CD4-positive, alpha-beta T cell treated with Interleukin-2 at 100 ng/mL for 4 hours (primary cell): ENCODE measurements at regions not wholly inside any gene's neighbourhood (a gene's known extent, or its start where the extent isn't known, plus 50 kb on each side); places are given as distances from the start of the nearest gene placed in this dataset.

ENCODE experiments used
- DNase-seq: peaks from one replicate; pipeline ENCODE4 v3.0.0-alpha.2; 2020; ENCODE audit warnings: low spot score

DNA sequence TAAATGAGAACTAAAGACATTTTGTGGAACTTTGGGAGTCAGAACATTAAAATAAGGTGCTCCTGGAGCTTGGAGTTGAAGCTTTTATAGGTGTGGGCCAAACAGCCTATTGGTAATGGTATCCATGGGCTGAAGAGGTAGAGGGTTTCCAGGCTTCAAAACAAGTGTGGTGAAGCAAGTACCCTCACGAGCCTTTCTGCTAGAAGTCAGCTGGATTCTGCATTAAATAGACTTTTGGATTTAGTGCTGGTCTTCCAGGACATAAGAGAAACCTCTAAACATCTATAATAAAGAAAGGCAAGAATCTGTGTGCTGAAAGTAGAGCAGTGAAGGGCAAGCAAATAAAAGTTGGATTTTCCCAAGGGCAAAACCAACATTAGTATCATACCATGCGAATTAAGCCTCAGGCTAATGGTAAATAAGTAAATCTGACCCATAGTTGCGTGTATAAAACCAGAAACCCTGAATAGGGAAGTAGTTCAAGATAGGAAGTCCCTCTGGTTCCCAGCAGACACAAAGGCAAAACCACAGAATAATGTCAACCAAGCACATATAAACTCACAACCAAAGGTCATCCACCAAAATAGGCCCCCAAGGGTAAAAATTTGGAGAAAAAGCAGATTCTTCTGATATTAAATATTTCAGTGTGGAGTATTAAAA lies 306.3 kb downstream of the TLE4 start:
- DNase-seq: no peak

DNA sequence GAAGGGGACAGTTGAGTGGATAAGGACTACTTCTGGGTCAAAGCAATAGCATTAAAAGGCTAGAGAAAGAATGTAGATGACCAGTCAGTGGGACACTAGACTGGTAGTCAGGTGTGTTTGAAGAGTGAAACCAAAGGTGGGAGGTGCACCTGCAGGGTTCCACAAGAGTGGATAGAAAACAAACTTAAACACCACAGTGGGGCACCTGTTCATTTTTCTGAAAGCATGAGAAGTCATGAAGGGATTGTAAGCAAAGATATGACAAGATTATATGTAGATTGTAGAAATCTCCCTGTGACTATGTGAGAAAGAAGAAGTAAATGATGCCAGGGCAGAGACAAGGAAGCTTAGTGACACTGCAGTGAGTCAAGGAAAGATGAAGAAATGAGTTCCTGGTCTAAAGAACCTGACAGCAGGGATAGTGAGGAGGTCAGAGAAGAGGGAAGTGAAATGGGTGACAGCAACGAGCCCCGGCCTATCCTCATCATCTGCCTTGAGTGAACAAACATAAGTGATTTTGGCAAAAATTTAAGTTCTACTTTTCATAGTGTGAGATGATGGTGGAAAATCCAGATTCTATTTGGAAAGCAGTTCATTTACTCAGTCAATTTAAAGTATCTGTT lies 296.9 kb downstream of the TLE4 start:
- no peak for DNase-seq

DNA sequence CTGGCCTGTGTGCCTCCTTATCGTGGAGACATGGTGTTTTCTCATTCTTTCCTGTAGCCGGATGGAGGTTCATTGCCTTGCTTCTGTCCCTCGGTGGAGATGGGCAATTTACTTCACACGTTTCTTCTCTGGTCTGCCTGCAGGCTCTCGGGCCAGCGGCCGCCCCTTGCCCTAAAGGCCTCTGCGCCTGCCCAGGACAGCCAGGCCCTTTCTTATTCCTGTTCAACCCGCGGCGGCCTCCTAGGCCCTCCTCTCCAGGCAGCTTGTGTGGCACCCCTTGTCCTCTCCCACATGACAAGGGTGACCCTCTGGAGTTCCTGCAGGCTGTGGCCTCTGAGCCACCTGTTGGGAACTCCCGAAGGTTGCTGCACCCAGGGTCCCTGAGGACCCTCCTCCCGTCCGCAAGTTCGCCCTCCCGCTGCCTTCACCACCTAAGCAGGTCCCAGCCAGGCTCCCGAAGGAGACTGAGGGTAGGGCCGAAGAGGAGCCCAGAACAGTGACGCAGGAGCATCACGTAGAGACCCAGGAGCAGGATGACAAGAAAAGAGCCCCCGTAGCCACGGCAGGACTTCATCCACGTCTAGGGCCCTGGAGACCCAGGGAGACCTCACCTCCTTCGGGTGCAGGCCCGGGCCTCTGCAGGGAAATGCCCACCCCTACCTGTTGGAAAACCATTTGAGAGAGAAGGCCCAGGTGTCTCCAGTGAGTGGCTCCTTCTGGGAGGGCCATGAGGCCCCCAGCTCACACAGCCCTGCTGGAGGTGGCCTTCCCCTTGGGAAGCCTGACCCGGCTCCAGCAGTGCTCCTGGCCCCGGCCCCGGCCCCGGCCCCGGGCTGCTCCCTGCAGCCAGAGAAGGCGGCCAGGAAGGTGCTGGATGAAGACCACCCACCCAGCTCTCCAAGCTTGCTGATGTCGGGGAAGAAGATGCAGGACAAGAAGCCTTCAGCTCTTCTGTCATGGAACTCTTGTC lies 291.4 kb downstream of the TLE4 start:
- DNase-seq: no peak

DNA sequence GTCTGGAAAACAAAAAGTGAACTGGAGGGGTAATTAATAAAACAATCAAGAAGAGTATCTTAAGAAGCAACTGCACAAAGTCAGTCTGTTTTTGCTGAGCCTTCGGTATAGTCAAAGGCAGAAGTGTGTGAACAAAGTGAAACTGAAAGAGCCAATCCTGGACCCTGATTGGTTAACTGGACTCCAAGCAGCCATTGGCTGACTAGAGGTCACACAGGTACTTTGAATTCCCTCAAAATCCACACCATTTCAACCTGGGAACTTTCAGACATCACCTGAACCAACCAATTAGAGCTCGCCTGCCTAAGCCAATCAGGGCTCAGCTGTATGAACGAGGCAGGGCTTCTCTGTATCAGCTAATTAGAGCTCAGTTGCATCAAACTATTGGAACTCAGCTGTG lies 286.7 kb downstream of the TLE4 start:
- DNase-seq: peak; percentile 63

DNA sequence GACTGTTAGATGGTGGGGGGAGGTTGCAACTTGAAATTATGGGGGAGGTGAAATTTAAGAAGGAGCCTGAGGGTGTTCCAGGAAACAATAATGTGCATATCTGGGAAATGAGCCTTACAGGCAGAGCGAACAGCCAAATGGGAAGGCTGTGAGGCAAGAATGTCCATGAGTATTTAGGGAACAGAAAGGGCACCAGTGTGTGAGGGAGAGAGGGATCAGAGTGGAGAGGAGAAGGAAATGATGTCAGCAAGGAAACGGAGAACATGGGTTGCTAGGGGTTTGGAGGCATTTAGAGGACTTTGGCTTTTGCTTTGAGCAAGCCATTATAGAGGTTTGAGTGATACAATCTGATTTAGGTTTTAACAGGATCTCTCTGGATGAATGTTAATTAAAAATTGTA lies 285.4 kb downstream of the TLE4 start:
- no peak for DNase-seq

DNA sequence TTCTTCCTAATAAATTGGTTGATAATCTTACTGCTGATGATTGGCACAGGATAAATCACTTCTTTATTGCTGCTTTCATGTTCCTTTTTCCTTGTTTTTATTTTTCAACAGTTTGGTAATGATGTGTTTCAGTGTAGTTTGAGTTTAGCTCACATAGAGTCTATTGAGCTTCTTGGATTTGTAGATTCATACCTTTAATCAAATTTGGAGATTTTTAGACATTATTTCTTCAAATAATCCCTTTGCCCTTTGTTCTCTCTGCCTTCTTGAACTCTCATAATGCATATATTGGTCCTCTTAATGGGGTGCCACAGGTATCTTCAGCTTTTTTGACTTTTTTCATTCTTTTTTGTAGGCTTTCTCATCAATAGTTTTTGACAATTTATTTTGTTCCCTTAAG lies 275.3 kb downstream of the TLE4 start:
- no peak for DNase-seq

DNA sequence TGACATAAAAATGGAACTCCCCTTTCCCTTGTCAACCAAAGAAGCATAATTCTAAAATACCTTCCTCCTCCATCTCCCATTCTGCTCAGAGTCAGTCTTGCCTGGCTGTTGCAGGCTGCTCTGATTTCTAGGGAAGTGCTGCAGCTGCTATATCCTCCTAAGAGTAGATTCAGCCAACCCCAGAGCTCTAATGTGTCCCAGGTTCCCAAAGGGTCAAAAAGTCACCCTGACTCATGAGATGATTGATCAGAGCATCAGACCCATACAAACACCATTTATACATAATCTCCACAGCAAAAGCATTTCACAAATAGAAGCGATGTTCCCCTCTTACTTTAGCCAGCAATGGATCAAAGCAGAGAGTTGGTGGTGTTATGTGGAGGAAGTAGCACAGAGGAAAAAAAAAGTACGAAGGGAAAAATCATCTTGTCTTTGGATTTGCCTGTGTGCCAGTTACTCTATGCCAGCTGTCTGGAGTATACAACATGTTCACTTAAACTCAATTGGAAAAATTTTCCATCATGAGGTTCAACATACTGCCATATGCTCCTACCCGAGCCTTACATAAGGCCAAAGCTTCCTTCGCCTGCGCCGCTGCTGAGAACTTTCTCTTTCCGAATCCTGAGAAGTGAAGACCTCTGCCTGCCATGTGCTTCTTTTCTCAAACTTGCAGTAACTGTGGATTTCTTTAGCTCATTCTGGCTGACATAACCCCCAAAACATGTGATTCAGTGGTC lies 258.0 kb downstream of the TLE4 start:
- no peak for DNase-seq

DNA sequence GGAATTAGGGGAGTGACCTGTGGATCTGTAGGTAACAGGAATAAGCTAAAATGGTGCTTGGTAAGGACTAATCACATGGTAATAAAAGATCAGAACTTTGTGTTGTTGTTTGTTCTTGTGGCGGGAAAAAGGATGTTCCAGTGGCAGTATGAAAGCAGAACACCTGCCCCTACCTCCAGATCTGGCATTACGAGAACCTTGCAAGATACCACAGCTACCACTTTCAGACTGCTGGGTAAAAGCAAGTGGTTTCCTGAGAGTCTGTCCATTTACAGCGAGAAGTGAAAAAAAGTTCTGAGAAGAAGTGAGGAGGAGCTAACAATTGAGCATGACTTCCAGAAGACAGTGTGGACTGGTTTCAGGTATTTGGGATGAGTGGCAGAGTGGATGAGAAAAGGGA lies 252.5 kb downstream of the TLE4 start:
- no peak for DNase-seq

DNA sequence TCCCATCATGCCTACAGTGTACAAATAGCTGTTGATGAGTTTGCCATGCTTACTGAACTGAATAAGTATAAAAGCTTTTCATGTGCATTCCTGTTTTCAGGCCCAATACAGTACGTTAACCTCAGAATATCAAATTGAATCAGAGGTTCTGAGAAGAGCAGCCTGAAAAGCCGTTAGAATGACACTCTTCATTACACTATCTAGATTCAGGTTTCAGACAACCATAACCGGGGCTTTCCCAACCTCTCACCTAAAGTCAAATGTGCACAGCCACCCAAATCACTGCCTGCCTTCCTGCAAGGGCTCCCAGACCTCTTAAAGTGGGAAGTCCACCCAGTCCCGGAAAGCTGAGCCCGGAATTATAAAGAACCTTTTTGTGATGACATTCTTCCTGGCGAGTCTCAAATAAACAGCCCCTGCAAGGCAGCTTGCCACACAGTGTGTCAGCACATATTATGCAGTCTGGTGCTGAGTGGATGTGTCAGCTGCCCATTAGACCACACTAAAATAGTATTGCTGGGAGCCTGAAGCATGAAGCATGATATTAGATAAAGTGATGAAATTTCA lies 245.8 kb downstream of the TLE4 start:
- no peak for DNase-seq

DNA sequence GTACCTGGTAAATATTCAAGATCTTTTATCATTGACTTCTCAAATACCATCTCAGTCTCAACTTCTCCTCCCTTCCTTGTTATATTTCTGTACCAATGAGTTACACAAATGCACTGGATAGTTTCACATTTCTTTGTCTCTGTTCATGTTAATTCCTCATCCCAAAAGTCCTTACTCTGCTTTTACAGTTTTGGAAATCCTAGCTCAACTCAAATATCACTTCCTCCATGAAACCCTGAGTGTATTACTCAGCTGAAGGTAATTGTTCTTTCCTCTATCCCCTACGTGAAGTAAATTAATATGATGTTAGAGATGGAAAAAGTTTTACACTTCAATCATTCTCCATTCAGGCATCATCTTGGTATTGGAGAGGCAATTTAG lies 241.5 kb downstream of the TLE4 start:
- no peak for DNase-seq

DNA sequence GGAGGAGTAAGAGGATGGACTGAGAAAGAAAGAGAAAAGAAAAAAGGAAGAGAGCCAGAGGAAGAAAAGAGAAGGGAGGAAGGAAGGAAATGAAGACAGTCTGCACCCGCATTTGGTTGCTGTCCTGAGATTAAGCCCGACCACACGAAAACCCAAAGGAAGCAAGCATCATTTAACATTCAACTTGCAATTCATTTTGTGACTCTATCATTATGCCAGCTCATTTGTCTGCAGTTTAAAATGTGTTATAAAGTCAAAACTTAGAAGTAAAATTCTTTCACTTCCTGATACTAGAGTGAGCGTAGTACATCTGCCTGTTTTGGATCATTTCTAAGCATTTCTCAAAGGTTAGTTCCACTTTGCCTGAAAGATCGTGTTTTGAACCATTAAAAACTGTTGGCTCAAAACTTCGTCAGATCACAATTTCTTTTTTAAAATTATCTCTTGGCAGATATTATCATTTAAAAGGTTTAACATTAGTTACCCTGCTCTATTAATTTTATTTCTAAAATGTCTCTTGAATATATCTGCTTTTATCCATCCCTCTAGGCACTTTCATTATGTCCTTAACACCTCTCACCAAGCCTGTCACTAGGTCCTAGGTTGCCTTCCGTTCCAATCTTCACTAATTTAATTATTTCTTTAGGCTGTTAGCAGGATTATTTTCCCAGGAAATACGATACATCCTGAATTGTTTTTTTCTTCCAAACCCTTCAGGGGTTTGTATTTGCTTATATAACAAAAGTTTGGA lies 240.9 kb downstream of the TLE4 start:
- no peak for DNase-seq

DNA sequence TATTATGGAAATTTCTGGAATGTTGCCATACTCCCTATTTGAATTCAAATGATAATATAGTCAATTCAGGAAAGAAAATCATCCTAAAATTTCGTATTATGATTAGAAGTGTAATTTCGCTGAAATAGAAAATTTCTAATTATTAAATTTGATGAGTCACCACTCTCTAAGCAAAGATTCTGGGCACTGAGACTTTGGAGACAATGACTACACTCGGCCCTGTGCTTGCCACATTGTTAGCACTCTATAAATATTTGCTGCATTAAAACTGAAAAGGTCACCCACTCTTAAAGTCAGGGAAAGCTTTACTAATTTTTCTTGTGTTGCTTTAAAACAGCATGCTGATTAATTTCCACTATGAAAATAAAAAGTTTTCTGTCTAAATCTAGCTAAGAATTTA lies 240.3 kb downstream of the TLE4 start:
- DNase-seq: no peak

DNA sequence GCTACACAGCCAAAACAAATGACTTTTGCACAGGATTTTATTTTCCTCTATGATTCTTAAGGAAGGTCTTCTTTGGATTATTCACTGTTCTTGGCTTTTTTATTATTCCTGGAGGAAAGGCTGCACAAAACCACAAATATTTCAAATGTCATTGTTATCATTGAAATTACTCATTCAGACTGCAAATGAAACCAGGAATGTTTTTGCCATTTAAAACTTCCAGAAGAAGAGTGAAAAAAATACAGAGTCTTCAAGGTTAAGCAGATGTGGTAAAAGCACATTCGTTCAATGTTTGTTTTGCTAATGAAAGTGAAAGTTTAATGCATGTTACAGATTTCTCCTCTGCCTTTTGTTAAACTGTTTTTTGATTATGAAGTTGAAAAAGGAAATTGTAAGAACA lies 238.2 kb downstream of the TLE4 start:
- no peak for DNase-seq

DNA sequence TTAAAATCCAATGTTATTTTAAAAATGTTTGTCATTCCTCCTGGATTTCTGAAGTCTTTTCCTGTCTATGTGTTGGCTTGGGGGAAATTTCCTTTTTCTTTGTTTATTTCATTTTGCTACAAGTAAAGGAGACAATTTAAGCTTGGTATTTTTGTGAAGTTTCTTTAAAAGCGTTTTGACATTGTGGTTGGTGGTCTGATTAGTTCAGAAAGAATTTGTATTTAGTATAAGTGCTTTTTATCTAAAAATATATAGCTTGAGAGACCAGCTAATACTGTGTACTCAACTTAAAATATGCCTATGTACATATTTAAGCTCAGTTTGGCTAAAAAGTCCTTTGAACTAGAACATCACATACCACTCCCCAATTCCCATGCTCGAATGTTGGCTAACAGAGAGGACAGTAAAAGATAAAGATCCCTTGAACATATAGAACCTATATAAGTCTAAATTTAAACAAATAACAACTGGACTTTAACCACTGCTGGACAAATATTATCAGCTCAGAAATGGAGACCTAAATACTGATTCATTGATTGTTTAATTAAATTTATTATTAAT lies 237.6 kb downstream of the TLE4 start:
- DNase-seq: no peak

DNA sequence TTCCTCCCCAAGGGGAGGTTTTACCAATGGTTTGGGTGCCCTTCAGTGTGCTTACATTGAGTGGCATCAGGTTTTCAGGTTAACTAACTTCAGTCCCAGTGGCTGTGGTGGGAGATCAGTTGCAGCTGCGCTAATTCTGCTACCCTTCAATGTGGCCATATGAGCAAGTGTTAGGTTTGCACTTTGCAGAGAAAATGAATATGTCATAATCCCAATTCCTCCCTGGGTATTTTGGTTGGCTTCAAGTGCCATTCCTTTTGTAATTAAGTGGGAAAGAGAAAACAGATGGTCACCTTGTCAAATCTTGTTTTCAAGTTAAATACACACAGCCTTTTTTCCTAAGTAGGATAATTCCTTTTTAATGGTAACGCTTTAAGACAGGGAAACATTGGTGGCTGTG lies 236.2 kb downstream of the TLE4 start:
- no peak for DNase-seq

DNA sequence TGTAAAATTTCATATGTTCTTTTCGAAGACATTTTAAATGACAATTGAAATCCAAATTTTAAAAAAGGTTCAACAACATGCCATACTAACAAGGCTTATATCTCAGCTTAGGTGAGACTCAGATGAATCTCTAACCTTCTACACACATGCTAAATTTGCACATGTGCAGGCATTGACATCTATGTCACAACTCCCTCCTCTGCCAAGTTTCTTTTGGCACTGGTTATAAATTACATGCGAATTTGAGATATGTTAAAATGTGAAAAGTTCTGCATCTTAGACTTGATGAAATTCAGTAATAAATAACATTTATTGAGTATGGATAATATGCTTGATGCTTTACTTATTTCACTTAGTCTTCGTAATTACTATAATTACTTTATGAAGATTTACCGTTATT lies 234.3 kb downstream of the TLE4 start:
- DNase-seq: no peak

DNA sequence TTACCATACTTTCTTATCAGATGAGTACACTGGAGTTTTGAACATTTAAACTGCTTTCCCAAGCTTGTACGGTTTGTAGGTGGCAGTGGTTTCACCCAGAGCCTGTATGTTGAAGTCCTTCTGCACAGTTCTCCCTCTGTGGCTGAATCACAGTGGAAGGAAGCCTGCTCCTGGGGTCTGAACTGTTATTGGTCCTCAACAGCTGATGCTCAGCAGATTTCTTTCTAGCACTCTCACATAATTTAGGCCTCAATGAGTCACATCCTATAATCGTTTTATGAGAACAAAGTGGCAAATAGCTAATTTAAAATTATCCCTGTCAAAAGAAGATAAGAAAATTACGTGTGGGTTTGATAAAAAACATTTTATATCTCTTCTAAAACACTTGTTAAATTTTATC lies 229.7 kb downstream of the TLE4 start:
- no peak for DNase-seq

DNA sequence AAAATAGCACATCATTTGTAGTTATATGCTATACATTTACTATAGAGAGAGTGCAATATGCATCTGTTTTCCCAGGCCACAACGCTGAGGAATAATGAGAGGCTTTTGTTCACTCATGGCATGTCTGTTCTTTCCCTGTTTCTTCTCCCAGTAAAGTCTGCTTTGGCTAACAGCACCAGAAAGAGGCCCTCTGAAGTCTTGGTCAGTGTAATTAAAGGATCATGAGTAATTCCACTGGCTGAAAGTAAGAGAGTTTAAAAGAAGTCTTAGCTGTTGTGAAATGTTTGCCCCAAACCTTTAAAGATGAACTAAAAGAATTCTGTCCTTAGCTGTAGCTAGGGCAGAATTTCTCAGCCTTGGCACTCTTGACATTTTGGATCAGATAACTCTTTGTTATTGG lies 228.8 kb downstream of the TLE4 start:
- DNase-seq: no peak

DNA sequence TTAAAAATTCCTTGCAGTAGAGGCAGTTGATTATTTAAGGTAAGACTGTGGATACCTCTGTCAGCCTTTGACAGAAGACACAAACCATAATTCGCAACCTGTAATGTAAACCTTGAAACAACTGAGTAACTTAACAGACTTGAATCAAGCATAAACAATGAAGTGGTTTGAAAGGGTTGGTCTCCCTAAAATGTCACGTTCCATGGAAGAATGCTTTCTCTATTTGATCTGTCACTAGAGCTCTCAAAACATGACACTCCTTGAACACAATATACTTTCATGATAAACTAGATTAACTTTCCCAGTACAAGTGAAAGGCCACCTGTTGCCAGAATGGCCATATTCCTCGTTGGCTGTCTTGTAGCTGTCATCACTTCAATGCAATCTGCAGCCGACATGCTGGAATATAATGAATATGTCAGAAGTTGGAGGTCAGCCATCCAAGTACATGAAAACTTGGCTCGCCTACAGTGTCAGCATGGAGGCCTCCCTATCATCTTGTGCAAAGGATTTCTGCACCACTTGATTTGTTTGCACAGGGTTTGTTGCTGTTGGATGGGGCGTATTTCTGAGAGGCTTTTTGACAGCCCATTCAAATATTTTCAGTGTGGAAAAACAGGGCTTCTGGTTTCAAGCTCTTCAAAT lies 228.0 kb downstream of the TLE4 start:
- DNase-seq: no peak

DNA sequence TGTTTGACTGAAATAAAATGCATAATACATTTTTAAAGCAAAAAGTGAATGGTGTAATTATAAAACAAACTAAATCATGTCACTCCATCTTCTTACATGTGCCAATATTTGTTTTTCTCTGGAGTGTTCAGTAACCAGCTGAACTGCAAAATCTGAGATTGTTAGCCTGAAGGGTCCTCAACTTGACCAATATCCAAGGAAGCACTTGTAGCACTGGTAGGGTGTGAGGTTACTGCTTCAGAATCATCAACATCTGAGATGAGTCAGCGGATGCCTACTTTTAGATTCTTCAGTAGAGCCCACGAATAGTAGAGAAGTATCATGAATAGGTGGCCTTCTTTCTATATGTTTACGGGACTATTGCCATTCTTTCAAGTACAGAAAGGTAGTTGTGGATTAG lies 226.7 kb downstream of the TLE4 start:
- DNase-seq: no peak

DNA sequence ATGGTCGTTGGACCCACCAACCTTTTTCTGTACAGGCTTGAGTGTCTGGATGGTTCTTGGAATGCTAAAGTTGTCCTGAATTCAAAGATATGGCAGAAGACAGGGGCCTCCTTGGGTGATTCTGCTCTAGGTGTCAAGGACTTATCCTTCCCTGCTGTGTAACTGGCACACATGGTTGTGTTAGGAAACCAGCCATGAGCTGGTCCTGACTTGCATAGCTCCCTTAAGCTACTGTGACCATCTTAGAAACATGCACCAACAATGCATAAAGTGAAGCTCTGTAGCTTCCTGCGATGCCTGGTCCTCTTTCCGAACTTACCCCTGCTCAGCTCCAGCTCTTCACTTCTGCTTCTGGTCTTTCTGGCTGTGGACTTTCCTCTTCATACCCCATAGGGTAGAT lies 224.6 kb downstream of the TLE4 start:
- DNase-seq: no peak
